Lung (tissue), 11 donors: ENCODE measurements at regions not wholly inside any gene's neighbourhood (a gene's known extent, or its start where the extent isn't known, plus 50 kb on each side); places are given as distances from the start of the nearest gene placed in this dataset.

ENCODE experiments used
- ATAC-seq: fragments of 200-7000 bp; cut with Tn5 transposase; one replicate; pipeline ENCODE4 v1.9.1; 2020; ENCODE audit warnings: moderate number of reproducible peaks; ENCODE audit not compliant: insufficient read depth, low FRiP score
- DNase-seq, 3 donors: peaks; one replicate each; pipeline ENCODE4 v3.0.0-alpha.2; 2013 to 2017
- H3K27ac ChIP-seq, 2 donors: one replicate each; pipeline ENCODE4 v1.5.1; 2013; ENCODE audit warnings: mild to moderate bottlenecking in 2 of 2, moderate library complexity in 2 of 2, control low read depth in 1 of 2, inconsistent platforms in 1 of 2, low read depth in 1 of 2, low read length in 1 of 2
- H3K27me3 ChIP-seq, 3 donors: one replicate each; pipeline ENCODE4 v1.5.1; 2013; ENCODE audit warnings: low read length in 2 of 3; ENCODE audit not compliant: control insufficient read depth in 3 of 3, insufficient read depth in 3 of 3
- H3K36me3 ChIP-seq, 4 donors: one replicate each; pipeline ENCODE4 v1.5.1; 2013; ENCODE audit warnings: low read length in 4 of 4, mild to moderate bottlenecking in 1 of 4, moderate library complexity in 1 of 4; ENCODE audit not compliant: control insufficient read depth in 4 of 4, insufficient read depth in 4 of 4
- H3K4me1 ChIP-seq, 5 donors: one replicate each; pipeline ENCODE4 v1.5.1; 2013; ENCODE audit warnings: low read length in 5 of 5, mild to moderate bottlenecking in 2 of 5, moderate library complexity in 1 of 5; ENCODE audit not compliant: control insufficient read depth in 5 of 5, insufficient read depth in 5 of 5
- H3K4me3 ChIP-seq: one replicate; pipeline ENCODE4 v1.5.1; 2013; ENCODE audit warnings: mild to moderate bottlenecking, control low read depth, moderate library complexity
- H3K9ac ChIP-seq, 2 donors: one replicate each; pipeline ENCODE4 v1.5.1; 2013; ENCODE audit warnings: low read length in 2 of 2, control low read depth in 1 of 2; ENCODE audit not compliant: insufficient read depth in 1 of 2
- H3K9me3 ChIP-seq, 4 donors: one replicate each; pipeline ENCODE4 v1.5.1; 2013; ENCODE audit warnings: low read length in 3 of 4, mild to moderate bottlenecking in 1 of 4, moderate library complexity in 1 of 4; ENCODE audit not compliant: control insufficient read depth in 4 of 4, insufficient read depth in 3 of 4
- CTCF ChIP-seq: IDR thresholded peaks from 2 replicates; pipeline ENCODE4 v1.5.1; 2012; ENCODE audit warnings: mild to moderate bottlenecking; ENCODE audit errors: control extremely low read depth, extremely low read depth
- WGBS, 2 donors: extraction: QIAGEN DNeasy Blood & Tissue Kit; methylation state at CpG; one replicate each; pipeline ENCODE4 v1.1.7; 2013; 5-methylcytosine and 5-hydroxymethylcytosine counted together
- donor health status: control.
- donor health status: control.
- donor health status: Bipolar disorder and iron deficiency.
- donor health status: healthy.
- donor health status: DM: yes; HTN: yes; CAD: no.

GRCh38 chr2:128635361-128635900, 316.8 kb upstream of the HS6ST1 start:
- H3K27ac ChIP-seq = no peak overlapping the region
- 70 to 76% methylated on average over 8 of the region's 8 CpGs for WGBS, 2 donors
- H3K9me3 ChIP-seq = no peaks in the 10 kb centered on the region
- DNase-seq = peak in 1 of 3 donors; percentile 38
- no peak overlapping the region for H3K9ac ChIP-seq
- TF ChIP-seq CTCF = no peak
- H3K4me1 ChIP-seq = peaks cover 0 to 13% (median 0%) of the 10 kb centered on the region in 5 donors
- H3K27me3 ChIP-seq = no peaks in the 10 kb centered on the region
- ATAC-seq = peak; percentile 37
- H3K4me3 ChIP-seq = no peak overlapping the region
- no peaks in the 10 kb centered on the region for H3K36me3 ChIP-seq

- ATAC-seq (no peak), DNase-seq (no peak)
- Histone ChIP-seq H3K36me3 (no peaks in the 10 kb centered on the region), H3K4me3 (no peak overlapping the region), H3K9ac (no peak overlapping the region), H3K27ac (no peak overlapping the region), H3K4me1 (peaks cover 0 to 13% (median 0%) of the 10 kb centered on the region in 5 donors), H3K9me3 (no peaks in the 10 kb centered on the region), H3K27me3 (no peaks in the 10 kb centered on the region)
- TF ChIP-seq CTCF = no peak
- 69 to 79% methylated on average over 5 of the region's 5 CpGs for WGBS, 2 donors
Observed at GRCh38 chr2:128636802-128637147, 318.1 kb upstream of the HS6ST1 start.

GRCh38 chr2:128637481-128638155, 318.9 kb upstream of the HS6ST1 start:
- no peak overlapping the region for H3K4me3 ChIP-seq
- no peak for ATAC-seq
- no peaks in the 10 kb centered on the region for H3K36me3 ChIP-seq
- H3K9me3 ChIP-seq = no peaks in the 10 kb centered on the region
- H3K9ac ChIP-seq = no peak overlapping the region
- no peak for DNase-seq
- WGBS, 2 donors = 92% methylated on average over 7 of the region's 7 CpGs
- H3K27me3 ChIP-seq = no peaks in the 10 kb centered on the region
- no peak overlapping the region for H3K27ac ChIP-seq
- TF ChIP-seq CTCF = no peak
- peaks cover 0 to 13% (median 0%) of the 10 kb centered on the region in 5 donors for H3K4me1 ChIP-seq
